Activated T-cell treated with anti-CD3 and anti-CD28 coated beads for 24 hours (primary cell): ENCODE measurements at regions not wholly inside any gene's neighbourhood (a gene's known extent, or its start where the extent isn't known, plus 50 kb on each side); places are given as distances from the start of the nearest gene placed in this dataset.
"Not testable (repeated sequence)": the region's sequence is repeated elsewhere in the genome, so short reads cannot be mapped to it uniquely, and the experiment has no call there.

Source experiments
- DNase-seq: peaks from one replicate; pipeline ENCODE4 v3.0.0-alpha.2; 2020; ENCODE audit warnings: low read depth

- DNase-seq = no peak
Observed at GRCh38 chr12:131250028-131250950, 296.6 kb downstream of the ADGRD1 start.

DNA sequence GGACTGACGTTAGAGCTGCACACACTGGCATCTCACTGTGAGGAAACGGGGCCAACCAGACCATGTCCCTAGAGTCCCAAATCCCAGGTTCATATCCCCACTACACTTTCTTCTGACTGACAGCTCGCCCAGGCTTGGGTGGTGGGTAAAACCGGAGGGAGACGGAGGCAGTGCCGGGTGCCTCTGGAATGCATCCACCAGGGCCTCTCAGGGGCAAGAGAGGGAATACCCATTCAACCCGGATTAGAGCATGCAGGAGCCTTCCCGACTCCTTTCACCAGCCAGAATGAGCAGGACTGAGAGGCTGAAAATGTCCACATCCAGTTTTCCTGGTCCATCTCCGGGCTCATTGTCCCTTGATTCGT is 297.2 kb downstream of the ADGRD1 start:
- no peak for DNase-seq

DNA sequence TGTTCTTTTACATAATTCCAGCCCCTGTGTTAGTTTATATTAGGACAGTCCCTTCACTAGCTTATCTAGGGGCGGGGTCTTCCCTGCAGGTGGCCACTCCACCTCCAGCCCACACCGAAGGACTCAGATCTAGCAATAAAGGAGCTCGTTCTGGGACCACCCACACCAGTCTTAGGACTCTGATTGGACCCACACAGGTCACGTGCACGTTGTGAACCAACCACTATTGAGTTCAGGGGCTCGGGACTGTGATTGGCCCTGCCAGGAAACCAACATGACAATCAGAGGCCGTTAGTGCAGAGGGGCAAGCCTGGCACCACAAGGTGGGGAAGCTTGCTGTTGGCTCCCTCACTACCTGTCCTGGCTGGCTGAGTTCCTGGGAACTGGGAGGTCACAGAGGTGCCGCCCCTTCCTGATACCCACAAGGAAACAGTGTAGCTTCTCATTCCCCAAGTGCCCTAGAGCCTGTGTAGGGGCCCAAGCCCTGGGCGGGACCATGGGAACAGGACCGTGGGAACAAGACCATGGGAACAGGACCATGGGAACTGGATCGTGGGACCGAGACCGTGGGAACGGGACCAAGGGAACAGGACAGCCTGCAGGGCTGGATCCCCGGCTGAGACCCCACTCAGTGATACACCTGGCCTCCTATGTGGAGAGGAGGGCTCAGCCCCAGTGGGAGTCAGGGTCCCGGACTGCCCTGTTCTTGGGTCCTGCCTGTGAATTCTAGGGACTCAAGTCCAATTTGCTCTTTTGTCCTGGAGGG is 297.8 kb downstream of the ADGRD1 start:
- no peak for DNase-seq

GRCh38 chr12:131253376-131254026 is 299.8 kb downstream of the ADGRD1 start:
- DNase-seq = no peak

DNA sequence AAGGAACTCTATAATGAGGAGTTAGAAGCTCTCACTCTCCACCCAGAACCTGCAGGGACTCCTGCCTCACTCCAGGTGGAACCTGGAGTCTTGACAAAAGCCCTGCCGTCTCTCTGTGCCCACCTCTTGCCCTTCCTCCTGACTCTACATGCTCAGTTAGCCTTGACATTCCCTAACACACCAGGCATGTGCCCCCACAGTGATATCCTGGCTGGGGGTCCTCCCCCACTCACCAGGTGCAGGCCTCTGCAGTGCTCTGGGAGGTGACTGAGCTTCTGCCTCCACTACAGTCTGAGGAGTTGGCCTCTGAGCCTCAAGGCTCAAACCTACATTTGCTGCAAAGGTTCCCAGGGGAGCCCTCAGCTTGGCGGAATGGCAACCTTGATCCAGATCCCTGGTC is 300.7 kb downstream of the ADGRD1 start:
- no peak for DNase-seq

DNA sequence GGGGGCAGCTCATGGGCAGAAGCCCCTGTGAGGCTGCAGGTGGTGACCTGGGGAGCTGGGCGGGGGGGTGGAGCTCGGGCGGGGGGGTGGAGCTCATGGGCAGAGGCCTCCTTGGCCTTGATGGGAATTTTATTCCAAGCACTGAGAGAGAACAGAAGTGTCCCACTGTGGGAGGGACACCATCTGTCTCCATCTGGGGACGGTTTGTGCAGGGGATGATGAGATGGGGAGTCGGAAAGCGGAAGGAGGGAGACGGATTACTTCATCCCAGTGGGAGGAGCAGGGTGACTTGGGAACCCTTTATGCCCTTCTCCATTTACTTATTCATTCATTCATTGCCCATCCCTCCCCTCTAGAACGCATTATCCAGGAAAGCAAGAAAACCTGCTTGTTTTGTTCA is 304.7 kb downstream of the ADGRD1 start:
- no peak for DNase-seq

DNA sequence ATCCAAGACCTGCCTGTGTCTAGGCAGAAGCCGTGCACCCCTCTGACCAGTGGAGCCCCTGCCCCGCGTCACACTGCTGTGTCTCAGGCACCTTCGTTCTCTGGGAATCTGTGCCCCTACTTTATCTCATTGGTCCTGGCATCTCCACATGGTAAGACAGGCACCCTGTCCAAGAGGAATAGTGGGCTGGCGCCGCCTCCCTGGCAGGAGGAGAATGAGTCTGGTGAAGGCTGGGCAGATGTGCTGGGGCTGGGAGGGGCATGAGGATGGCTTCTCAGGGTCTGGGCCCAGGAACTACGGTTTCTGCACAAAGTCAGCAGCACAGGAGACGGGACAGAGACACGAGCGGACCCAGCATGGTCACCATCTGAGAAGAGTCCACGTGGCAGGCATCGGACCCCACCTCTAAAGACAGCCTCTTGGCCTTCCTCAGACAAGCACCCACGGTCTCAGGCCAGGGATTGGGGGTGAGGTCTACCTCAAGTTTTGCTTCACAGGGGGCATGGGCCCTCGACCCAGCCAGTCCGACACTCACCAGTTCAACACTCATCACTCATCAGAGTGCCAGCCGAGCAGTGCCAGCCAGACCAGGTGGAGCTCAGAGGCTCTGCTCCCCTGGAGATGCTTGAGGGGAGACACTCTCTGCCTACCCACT is 306.7 kb downstream of the ADGRD1 start:
- DNase-seq = no peak

GRCh38 chr12:131260954-131261353 is 307.2 kb downstream of the ADGRD1 start:
- DNase-seq = no peak

DNA sequence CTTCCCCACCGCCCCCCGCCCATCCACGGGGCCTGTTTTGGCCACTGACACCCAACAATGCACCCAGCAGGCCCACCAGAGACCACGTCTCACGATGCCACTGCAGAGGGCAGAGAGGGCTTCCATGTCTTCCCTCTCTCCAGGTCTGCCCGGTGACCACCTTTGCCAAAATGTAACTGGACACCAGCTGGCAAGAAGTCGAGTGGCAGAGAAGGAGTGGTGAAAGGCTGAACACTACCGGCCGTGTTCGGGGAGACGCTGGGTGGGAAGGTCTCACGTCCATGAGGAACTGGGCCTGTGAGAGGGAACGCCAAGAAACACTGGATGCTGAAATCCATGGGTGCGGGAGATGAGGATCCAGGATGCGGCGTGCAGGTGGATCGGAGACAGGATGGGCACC is 308.2 kb downstream of the ADGRD1 start:
- DNase-seq = no peak

DNA sequence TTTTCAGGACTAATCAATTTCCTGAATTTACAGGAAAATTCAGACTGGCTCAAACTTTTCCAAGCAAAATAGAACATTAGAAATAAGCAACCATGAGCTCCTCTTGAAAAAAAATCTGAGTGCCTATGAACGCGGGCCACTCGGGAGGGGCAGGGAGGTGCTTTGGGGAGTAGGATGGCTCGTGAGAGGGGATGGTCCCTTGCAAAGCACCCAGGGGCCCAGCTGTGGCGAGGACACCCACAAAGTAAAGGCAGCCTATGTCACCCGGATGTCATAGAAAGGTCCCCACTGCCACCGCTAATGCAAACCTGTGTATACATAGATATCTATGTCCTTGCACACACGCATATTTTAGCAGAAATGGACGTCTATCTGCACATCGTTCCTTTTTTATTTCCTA is 309.9 kb downstream of the ADGRD1 start:
- no peak for DNase-seq

GRCh38 chr12:131264635-131265034 is 310.9 kb downstream of the ADGRD1 start:
- no peak for DNase-seq

DNA sequence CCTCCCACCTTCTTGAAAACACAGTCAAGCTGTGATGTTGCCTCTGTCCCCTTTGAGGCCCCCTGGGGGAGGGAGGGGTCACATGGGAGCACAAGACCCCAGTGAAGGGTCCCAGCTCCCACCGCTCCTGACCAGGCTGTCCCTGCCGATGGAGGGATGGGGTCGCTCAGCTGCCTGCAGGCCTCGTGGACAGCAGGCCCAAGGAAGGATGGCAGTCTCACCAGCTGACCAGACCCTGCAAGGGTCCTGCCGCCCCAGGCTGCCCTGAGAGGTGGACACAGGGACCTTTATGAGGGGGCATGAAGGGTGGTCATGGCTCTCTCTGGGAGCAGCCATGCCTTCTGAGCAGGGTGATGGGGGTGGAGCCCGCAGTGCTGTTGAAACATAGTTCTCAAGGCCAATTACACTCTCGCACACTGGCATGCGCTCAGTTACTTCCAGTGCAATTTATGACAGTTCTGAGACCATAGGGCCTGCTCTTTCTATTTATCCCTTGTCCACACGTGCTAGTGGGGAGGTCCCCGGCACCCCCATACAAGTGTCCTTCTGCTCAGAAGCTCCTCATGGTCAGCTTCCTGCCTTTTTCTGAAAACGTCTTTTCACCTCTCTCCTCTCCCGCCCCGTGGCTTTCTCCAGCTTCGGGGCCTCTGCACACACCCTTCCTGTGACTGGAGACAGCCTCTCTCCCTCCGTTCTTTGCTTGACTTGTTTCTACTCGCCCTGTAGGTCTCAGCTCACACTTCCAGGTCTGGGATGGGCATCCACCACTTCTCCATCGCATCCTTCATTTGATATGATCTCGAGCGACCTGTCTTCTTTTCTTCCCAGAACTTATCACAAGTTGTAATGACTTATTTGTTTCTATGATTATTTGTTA is 313.1 kb downstream of the ADGRD1 start:
- no peak for DNase-seq

GRCh38 chr12:131267576-131267975 is 313.9 kb downstream of the ADGRD1 start:
- DNase-seq = no peak

DNA sequence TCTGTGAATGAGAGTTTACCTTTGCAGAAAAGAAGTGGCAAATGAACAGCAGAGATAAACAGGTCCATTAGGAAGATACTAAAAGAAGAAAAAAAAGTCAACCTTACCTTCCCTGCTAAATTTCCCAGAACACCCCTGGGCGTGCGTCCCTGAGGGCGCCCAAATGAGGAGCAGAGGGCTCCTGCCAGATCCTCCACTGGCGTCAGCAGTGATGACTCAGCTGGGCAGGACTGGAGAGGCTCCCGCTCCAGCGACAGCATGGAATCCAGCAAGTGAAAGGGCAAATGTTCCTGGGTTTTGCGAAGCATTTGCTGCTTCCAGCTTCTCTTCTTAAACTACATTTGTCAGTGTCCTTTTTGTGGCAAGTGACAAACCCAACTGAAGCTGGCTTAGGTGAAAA is 314.4 kb downstream of the ADGRD1 start:
- DNase-seq = not testable (repeated sequence)

GRCh38 chr12:131268571-131268970 is 314.9 kb downstream of the ADGRD1 start:
- DNase-seq = not testable (repeated sequence)

DNA sequence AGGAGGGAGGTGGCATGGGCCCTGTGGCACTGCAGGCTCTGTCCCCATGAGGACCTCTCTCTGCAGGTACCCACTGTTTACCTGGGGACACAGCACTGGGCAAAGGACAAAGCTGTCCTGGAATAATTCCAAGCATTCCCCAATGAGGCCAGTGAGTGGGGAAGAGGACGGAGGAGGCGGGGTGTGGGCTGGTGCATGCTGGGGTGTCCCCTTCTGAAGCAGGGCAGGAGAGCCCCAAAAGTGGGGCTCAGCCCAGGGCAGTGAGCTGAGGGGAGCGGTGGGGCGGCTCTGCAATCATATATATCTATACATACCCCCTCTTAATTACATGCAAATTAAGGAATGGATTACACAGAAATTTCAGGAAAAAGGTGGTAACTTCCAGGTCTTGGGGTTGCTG is 315.8 kb downstream of the ADGRD1 start:
- no peak for DNase-seq

DNA sequence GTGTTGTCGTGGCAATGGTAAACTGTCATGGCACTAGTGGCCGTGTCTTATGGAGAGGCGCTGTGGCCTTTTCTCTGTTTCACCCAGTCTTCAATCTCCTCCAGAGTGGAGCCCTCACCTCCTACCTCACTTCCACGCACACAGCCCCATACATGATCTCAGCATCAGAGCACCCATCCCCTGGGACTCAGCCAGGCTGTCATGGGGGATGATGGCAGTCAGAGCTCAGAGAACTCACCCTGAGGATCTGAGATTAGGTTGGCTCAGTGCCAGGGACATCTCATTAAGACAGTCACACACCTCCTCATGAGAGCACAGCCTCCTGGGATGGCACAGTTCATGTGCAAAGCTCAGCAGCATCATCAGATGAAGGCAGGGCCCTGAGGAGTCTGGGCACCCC is 316.3 kb downstream of the ADGRD1 start:
- DNase-seq = not testable (repeated sequence)

DNA sequence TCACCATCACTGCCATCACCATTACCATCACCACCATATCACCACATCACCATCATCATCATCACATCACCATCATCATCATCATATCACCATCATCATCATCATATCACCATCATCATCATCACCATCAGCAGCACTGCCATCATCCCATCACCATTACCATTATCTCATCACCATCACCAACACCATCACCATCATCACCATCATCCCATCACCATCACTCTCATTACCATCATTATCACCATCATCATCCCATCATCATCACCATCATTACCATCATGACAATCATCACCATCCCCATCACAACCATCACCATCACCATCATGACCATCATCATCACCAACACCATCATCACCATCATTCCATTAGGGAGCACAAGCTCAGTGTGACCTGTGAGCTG is 318.0 kb downstream of the ADGRD1 start:
- DNase-seq = no peak

- DNase-seq = not testable (repeated sequence)
Observed at GRCh38 chr12:131272283-131272814, 318.6 kb downstream of the ADGRD1 start.

DNA sequence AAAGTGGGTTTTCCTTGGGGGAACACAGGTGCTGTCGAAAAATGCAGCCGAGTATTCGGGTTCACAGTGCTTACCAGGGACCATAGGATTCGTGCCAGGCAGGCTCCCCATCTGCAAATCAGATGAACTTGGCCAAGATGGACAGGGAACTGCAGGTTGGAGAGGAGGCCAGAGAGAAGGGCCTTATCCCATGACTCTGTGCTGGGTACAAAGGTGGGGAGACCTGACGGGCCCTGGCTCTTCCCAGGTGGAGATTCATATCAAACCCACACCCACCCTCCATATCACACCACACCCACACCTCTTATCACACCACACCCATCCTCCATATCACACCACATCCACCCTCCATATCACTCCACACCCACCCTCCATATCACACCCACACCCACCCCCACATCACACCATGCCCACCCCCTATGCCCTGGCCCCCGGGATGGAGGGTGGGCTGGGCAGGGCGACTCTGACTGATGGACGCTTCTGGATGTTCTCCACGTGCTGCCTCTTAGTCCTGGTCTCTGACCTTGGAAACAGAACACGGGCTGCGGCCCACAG is 319.7 kb downstream of the ADGRD1 start:
- no peak for DNase-seq

DNA sequence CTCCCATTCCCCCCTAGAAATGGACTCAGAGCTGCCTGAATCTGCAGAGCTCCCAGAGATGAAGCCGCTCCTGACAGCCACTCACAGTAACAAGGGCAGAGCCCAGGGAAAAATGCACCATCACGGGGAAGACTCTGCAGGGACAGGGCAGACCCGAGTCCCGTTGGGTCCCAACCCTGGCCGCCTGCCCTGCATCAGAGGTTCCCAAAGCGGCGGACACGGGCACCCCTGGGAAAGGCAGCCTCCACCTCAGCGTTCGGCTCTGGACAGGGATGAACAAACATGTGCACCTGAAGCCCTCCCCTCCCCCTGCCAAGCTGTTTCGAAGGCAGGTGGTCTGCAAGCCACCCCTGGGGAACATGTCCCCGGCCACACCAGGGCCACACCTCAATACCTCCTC is 320.4 kb downstream of the ADGRD1 start:
- no peak for DNase-seq
